ENCODE measurements at regions not wholly inside any gene's neighbourhood (a gene's known extent, or its start where the extent isn't known, plus 50 kb on each side); places are given as distances from the start of the nearest gene placed in this dataset.

DNA sequence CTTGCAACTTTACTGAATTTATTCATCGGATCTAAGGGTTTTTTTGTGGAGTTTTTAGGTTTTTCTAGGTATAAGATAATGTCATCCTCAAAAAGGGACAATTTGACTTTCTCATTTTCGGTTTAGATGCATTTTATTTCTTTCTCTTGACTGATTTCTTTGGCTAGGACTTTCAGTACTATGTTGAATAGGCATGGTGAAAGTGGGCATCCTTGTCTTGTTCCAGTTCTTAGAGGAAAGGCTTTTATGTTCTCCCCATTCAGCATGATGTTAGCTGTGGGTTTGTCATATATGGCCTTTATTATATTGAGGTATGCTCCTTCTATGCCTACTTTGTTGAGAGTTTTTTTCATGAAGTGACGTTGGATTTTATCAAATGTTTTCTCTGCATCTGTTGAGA is 106.7 kb downstream of the FAM43A start:
- TF ChIP-seq, protein P1, sequence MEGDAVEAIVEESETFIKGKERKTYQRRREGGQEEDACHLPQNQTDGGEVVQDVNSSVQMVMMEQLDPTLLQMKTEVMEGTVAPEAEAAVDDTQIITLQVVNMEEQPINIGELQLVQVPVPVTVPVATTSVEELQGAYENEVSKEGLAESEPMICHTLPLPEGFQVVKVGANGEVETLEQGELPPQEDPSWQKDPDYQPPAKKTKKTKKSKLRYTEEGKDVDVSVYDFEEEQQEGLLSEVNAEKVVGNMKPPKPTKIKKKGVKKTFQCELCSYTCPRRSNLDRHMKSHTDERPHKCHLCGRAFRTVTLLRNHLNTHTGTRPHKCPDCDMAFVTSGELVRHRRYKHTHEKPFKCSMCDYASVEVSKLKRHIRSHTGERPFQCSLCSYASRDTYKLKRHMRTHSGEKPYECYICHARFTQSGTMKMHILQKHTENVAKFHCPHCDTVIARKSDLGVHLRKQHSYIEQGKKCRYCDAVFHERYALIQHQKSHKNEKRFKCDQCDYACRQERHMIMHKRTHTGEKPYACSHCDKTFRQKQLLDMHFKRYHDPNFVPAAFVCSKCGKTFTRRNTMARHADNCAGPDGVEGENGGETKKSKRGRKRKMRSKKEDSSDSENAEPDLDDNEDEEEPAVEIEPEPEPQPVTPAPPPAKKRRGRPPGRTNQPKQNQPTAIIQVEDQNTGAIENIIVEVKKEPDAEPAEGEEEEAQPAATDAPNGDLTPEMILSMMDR (IDR thresholded peaks at IDR 0.05; ENCODE audit: insufficient read depth, low read length, poor library complexity, severe bottlenecking), result no peak
- Histone ChIP-seq H3K4me3 (replicated peaks; ENCODE audit: low read depth, low read length) (no peak overlapping the region), H3K36me3 (ENCODE audit: control insufficient read depth, insufficient read depth, low read length) (no peaks in the 10 kb centered on the region), H3K27me3 (replicated peaks; ENCODE audit: control insufficient read depth, insufficient read depth, low read length) (no peaks in the 10 kb centered on the region)
- DNase-seq (ENCODE audit: extremely low read depth, insufficient read length), result no peak

DNA sequence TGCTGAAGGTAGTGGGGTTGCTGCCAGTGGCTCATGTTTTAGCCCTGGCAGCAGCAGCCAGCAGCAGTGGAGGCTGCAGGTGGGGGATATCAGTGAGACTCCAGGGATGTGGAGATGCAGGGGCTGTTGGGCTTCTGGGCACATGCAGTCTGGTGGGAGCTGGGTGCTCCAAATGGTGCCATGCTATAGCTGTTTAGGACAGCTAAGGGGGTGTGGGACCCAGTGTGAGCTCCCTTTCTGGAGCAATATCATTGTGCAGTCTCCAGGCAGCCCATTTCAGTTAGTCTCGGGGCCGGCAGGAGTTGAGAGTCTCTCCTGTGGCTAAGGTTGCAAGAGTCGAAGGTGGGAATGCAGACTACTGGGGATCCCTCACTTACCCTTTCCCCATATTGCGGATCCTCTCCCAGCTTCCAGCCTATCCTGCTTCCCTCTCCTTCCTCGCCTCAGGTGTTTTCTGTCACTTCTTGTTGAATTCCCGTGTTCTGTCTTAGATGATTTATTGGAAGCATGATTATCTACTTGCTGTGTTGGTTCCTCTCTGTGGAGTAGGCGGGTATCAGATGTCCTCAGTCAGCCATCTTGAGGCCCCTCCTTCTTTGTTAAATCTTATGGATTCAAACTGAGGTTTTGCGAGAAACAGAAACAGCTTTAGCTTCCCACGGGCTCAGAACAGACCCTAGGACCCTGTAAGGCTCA is 112.0 kb downstream of the FAM43A start:
- H3K36me3 ChIP-seq (ENCODE audit: control insufficient read depth, insufficient read depth, low read length), result no peaks in the 10 kb centered on the region
- no peak overlapping the region for H3K4me3 ChIP-seq (replicated peaks; ENCODE audit: low read depth, low read length)
- DNase-seq (ENCODE audit: extremely low read depth, insufficient read length), result no peak
- H3K27me3 ChIP-seq (replicated peaks; ENCODE audit: control insufficient read depth, insufficient read depth, low read length), result no peaks in the 10 kb centered on the region
- TF ChIP-seq, protein P1 (IDR thresholded peaks at IDR 0.05; ENCODE audit: insufficient read depth, low read length, poor library complexity, severe bottlenecking), result no peak

DNA sequence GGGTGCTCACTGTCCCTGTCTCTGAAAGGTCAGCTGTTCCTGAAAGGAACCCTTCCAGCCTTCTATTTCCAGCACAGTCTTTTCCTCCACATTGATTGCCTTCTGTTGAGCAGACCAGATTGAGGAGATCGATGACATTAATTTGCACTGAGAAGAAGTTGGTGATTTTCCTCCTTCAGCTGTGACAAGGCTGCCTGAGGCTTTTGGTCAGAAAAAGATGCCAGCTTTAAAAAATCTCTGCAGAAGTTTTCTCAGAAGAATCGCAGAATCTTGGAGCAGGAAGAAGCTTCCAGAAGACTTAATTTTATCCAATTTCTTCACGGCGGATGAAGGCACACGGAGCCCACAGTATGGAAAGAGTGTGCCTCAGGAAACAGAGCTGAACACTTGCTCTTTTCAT is 112.8 kb downstream of the FAM43A start:
- TF ChIP-seq, protein P1 (IDR thresholded peaks at IDR 0.05; ENCODE audit: insufficient read depth, low read length, poor library complexity, severe bottlenecking), result no peak
- Histone ChIP-seq H3K36me3 (ENCODE audit: control insufficient read depth, insufficient read depth, low read length) (no peaks in the 10 kb centered on the region), H3K4me3 (replicated peaks; ENCODE audit: low read depth, low read length) (no peak overlapping the region), H3K27me3 (replicated peaks; ENCODE audit: control insufficient read depth, insufficient read depth, low read length) (no peaks in the 10 kb centered on the region)
- no peak for DNase-seq (ENCODE audit: extremely low read depth, insufficient read length)

DNA sequence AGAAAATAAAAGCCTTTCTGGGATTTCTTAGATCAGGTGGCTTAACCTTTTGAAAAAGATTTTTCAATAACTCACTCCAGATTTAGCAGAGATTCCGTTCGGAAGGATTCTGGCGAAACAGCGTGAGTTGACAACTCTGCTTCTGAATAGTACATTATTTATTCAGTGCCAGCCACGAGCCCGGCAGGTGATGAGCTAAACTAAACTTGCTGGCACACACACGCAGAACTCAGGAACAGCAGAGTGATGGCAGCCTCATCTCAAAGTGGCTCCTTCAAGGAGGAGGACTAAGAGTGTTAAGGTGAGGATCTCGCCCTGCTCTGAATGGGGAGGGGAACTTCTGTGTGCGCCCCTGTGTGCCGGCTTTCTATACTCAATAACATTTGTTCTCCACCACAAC is 114.3 kb downstream of the FAM43A start:
- no peak overlapping the region for H3K4me3 ChIP-seq (replicated peaks; ENCODE audit: low read depth, low read length)
- H3K27me3 ChIP-seq (replicated peaks; ENCODE audit: control insufficient read depth, insufficient read depth, low read length), result peaks cover 4% of the 10 kb centered on the region; the same call in 1 of the 2 replicates
- TF ChIP-seq, protein P1 (IDR thresholded peaks at IDR 0.05; ENCODE audit: insufficient read depth, low read length, poor library complexity, severe bottlenecking), result no peak
- DNase-seq (ENCODE audit: extremely low read depth, insufficient read length), result no peak
- no peaks in the 10 kb centered on the region for H3K36me3 ChIP-seq (ENCODE audit: control insufficient read depth, insufficient read depth, low read length)

DNA sequence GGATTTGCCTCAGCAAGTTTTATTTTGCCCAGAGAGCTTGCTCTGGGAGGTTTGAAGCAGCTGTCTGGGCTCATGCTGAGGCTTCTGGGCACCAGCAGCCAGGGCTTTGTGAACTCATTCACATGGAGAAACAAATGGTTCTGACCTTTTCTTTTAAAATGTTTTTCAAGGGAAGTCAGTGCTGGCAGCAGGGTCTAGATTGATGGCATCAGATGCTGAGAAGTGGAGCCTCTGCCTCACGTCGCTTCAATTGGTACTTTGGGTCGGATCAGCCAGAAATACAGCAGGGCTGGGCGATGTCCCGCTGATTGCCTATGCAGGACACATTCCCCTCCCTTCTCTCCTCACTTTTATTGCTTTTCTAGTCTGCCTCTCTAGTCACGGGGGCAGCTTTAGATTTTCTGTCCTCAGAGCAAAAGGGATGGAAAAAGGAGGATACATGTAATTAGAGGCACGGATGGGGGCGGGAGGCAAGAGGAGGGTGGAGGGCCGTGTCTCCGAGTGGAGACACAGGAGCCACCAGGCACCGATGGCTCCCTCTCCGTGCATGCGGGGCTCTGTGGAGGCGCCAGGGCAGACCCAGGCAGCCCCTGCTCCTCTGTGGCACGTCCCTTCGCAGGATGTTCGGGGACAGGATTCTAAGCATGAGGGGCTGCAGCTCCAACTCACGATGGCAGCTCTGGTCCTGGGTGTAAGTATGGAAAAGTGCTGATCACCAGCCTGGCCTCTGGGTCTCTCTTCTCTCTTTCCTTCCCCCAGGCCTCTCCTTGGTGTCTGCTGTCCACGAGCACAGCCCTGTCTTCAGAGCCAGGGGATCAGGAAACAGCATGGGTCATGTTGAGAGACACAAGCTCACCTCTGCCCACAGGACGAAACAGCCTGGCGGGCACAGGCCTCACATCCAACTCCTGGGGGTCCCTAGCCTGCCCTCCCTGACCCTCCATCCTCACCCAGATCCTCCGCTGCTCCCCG is 116.1 kb downstream of the FAM43A start:
- Histone ChIP-seq H3K4me3 (replicated peaks; ENCODE audit: low read depth, low read length) (no peak overlapping the region), H3K27me3 (replicated peaks; ENCODE audit: control insufficient read depth, insufficient read depth, low read length) (peaks cover 4% of the 10 kb centered on the region; the same call in 1 of the 2 replicates), H3K36me3 (ENCODE audit: control insufficient read depth, insufficient read depth, low read length) (no peaks in the 10 kb centered on the region)
- no peak for DNase-seq (ENCODE audit: extremely low read depth, insufficient read length)
- TF ChIP-seq, protein P1 (IDR thresholded peaks at IDR 0.05; ENCODE audit: insufficient read depth, low read length, poor library complexity, severe bottlenecking), result no peak
